HG03060 (cell line): ENCODE measurements at regions not wholly inside any gene's neighbourhood (a gene's known extent, or its start where the extent isn't known, plus 50 kb on each side); places are given as distances from the start of the nearest gene placed in this dataset.
"Not testable (repeated sequence)": the region's sequence is repeated elsewhere in the genome, so short reads cannot be mapped to it uniquely, and the experiment has no call there.

Source experiments
- ATAC-seq: cut with Tn5 transposase; IDR thresholded peaks from one replicate; pipeline ENCODE4 v1.9.1; 2021; ENCODE audit warnings: low read depth, moderate number of reproducible peaks; ENCODE audit not compliant: unreplicated experiment

DNA sequence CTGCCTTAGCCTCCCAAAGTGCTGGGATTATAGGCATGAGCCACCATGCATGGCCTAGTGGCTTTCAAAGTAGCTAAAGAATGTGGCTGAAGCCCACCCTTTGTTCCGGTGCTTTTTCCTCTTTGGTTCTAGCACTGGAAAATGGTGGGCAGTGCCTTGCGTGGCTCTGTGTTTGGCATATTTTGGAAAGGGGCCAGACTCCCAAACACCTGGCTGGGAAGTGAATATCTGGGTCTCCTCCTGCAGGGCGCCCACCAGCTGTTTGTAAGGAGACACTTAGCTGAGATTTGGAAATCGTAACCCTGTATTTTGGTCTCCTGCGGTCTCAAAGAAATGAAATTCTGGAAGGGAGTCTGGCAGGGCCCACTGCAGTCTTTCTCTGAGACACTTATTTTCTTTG, 336.4 kb downstream of the IL20RB start:
- no peak for ATAC-seq

DNA sequence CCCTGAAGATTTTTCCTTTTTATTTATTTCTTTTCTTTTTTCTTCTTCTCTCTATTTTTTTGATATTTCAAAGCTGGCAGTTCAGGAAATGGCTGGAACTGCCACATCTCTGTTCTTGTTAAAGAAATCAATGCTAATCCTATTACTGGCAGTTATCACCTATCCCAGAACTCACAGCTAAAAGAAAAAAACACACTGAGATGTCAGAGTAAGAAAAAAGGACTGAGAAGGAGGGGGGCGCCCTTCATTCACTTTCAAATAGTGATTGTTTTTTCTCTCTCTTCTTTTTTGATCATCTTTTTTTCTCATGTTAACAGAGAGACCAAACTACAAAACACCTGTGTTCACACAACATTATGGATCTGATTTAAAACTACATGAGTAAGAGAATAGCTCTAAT, 337.1 kb downstream of the IL20RB start:
- no peak for ATAC-seq

DNA sequence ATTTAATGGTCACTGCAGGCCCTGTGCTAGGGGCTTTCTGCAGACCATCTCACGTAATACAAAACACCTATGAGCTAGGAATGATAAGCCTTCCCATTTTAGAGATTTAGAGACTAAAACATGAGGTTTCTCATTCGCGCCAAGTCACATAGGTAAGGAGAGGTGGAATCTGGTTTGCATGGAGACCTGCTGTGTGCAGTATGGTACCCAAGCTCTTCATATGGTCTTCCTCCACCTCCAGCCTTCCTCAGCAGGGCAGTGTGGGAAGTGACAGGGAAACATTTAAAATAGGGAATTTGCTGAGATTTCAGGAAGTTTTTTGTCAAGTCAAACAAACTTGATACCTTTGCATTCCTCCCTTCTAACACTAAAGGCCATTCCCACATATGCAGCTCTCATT, 337.6 kb downstream of the IL20RB start:
- ATAC-seq: no peak

DNA sequence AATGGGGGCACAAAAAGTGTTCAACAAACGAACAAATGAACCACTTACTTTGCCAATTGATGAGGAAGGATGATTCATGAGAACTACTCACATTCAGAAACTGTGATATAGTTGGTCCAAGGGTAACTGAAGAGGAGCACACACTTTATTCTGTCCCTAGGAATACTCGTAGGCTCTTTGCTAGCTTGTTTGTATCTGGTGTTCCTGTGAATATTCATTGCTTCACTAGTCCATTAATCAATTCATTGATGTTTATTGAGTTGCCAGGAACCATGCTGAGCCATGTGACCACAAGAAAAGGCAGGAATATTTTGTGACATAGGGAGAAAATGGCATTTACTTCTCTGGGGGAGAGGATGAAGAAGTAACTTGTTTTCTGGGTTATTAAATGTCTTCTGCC, 338.3 kb downstream of the IL20RB start:
- no peak for ATAC-seq

DNA sequence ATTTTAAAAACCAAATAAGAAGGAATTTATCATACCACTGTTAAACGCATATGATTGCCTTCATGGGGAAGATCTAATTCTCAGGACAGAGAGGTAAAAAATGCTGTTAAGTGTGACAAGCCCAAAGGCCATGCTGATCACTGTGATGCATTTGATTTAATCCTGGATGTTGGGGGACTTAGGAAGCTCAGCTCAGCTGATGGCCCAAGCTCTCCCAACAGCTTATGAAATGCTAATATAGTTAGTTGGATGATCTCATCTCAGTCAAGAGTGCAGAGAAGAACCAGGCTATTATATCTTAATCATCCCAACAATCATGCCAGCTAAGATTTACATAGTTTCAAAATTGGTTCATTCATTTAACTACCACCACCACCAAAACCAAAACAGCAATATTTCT, 340.0 kb downstream of the IL20RB start:
- no peak for ATAC-seq

DNA sequence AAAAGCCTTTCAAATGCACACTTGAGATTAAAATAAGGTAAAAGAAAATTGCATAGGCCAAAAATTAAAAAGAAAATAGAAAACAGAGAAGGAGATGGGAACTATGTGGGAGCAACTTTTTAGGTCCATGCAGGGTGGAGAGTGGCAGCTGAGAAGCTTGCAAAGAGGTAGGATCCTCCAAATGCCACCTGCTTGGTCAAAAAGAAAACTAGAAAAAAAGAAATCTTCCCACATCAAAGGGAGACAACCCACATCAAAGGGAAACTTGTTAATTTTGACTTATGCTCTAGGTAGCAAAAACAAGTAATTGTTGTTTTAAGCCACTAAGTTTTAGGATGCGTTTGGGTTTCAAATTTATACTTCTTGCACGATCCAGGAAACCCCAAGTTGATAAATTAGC, 342.9 kb downstream of the IL20RB start:
- no peak for ATAC-seq

DNA sequence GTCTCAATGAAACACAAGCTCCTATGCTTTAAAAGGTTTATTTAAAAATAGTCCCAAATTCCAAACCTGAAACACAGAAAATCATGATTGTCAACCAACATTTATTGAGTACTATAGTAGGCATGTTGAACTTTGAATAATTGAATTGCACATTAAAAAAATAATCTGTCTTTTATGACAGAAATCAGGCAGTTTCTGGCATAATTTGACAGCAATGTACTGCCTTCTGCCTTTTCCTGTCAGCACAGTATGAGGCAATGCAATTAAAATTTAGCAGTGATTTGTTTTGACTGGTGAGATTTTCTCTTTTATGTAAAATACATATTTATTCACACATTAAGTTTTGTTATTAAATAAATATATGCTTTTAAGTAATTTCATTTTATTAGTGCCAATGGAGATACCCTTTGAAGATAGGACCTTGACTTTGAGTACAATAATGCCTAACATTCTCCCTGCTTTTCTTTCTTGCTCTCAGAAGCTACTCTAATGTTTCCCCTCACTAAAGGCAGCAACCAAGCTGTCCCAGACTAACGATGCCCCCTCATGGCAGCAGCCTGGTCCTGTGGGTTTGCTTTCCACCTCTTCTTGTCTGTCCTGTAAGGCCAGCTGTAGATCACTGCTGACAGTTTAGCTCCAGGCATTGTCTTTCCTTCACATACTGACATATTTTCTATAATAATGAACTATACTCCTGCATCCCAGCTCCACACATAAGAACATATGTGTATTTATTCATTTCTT, 346.7 kb downstream of the IL20RB start:
- ATAC-seq: no peak

DNA sequence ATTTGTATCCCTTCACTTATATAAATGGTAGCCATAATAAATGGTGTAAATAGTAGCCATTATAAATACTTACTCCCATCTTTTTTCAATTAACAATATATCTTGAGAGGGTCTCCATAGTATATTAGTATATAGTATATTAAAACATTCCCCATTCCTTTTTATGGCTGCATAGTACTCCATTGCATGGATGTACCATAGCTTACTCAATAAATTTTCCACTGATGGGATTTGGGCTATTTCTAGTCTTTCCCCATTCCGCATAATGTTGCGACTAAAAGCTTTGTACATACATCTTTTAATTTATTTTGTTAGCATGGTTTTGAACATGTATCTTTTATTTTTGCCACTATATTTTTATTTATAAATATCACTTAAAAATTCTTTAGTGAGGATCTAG, 366.3 kb downstream of the IL20RB start:
- ATAC-seq: no peak

DNA sequence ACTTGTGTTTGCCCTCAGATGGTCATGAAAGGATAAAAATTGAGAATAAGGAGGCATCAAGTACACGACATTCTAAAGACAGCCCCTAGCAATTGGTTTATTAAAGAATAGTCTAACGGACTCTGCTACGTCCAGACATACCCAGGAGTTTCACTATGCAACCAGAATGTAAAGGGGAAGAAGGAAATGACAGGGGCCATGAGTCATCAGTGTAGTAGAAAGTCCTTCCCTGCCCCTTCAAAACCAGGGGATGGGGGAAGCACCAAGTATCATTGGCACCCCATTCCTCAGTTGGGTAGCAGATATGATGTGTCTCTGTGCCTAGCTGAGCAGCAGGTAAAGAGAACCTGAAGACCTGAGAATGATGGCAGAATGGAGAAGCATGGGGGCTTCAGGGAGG, 367.4 kb downstream of the IL20RB start:
- ATAC-seq: no peak

DNA sequence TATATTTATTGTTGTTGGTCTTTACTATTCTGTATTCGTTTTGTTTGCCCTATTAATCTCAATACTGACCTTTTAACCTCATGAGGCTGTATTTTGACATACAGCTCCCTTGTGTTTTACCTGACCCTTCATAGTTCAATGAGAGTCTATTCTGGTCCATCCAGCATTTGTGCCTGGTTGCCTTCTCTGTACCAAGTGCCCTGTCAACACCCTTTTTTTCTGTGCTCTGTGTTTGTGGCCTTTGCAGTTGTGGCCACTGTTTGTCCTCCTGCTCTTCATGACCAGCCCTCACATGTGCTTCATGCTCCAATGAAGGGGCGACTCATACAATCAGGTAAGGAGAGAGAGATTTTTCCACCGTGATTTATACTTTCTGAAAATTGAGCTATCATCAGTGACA, 368.2 kb downstream of the IL20RB start:
- no peak for ATAC-seq

DNA sequence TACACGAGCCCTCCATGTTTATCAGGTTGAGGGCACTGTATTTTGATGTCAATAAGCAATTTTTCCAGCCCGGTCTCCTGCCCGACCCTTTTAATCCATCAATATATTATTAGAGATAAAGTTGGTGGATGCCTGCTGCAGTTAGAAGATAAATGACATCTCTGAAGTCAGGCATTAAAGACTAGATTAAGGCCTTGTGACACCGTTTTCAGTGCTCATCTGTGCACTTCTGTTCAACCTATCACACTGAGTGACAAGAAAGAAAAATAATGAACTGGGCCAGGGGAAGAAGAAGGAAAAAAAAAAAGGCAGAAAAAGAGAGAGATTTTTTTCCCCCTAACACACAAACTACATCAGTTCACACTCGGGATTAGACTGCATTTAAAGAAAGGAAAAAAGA, 371.8 kb downstream of the IL20RB start:
- no peak for ATAC-seq

DNA sequence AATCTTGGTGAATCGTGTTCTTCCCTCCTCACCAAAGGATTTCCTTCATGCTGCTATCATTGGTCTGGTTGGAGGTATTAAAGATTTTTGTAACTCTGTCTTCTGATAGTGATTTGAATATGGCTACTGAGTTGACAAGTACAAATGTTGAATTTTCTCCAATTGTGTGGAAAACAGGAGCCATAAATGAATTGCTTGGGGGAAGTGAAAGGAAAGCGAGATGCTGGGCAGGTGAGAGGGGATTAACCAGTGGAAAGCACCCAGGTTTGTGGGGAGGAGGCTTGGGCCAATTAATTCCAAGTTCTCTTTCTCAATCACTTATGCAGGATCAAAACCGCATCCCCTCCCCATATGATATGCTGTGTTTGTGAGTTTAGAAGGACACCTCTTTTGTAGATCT, 372.5 kb downstream of the IL20RB start:
- no peak for ATAC-seq

DNA sequence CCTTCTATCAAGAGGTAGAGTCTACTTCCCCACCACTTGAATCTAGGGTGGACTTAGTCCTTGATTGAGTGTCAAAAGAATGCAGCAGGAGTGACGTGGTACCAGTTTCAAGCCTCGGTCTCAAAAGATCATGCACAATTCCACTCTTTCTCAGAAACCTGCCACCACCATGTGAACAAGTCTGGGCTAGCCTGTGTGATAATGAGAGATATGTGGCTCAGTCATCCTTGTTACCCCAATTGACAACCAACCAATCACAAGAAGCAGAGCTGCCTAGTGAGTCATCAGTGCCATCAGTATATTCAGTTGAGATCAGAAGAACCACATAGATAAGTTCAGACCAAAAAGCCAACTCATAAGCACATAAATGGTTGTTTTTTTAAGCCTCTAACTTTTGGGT, 374.5 kb downstream of the IL20RB start:
- ATAC-seq: no peak

DNA sequence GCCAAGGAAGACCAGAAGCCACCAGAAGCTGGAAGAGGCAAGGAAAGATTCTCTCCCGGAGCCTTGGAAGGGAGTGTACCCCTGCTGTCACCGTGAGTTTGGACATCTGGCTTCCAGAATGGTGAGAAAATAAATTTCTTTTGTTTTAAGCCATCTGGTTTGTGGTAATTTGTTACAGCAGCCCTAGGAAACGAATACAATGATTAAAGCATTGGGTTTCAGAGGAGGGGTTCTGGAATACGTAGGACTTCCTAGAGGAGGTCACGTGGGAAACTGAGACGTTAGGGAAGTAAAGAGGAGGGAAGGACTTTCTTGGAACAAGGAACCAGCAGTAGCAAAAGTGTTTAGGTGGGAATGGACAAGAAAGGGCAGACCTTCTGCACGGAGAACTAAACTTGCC, 377.7 kb downstream of the IL20RB start:
- ATAC-seq: no peak

DNA sequence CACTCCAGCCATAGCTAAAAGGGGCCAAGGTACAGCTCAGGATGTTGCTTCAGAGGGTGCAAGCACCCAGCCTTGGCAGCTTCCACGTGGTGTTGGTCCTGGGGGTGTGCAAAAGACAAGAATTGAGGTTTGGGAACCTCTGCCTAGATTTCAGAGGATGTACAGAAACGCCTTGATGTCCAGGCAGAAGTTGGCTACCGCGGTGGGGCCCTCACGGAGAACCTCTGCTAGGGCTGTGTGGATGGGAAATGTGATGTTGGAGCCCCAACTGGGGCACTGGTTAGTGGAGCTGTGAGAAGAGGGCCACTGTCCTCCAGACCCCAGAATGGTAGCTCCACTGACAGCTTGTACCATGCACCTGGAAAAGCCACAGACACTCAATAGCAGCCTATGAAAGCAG, 380.6 kb downstream of the IL20RB start:
- not testable (repeated sequence) for ATAC-seq

DNA sequence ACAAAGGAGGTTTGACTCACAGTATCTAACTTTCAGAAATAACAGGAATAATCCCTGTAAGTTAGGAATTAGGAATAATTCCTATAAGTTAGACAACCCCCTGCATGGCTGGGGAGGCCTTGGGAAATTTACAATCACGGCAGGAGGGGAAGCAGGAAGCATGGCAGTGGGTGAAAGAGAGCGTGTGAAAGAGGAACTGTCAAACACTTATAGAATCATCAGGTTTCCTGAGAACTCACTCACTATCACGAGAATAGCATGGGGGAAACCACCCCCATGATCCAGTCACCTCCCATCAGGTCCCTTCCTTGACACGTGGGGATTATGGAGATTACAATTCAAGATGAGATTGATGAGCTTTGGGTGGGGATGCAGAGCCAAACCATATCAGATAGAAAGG, 385.5 kb downstream of the IL20RB start:
- no peak for ATAC-seq

DNA sequence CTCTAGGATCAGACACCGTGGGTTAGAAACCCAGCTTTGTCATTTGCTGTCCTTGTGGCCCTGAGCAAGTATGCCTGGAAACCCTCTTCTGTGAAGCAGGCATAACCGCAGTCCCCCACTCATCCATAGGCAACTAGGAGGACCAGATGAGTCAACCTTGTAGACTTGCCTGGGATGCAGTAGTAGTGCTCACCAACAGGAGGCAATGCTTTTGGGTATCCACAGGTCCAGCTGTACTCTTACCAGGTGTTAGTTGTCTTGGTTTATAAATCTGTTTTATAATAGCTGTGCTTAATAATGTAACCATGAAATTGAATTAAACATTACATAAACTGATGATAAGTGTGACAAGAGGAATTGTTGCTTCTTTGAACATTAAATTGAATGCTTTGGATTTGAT, 389.3 kb downstream of the IL20RB start:
- ATAC-seq: no peak

DNA sequence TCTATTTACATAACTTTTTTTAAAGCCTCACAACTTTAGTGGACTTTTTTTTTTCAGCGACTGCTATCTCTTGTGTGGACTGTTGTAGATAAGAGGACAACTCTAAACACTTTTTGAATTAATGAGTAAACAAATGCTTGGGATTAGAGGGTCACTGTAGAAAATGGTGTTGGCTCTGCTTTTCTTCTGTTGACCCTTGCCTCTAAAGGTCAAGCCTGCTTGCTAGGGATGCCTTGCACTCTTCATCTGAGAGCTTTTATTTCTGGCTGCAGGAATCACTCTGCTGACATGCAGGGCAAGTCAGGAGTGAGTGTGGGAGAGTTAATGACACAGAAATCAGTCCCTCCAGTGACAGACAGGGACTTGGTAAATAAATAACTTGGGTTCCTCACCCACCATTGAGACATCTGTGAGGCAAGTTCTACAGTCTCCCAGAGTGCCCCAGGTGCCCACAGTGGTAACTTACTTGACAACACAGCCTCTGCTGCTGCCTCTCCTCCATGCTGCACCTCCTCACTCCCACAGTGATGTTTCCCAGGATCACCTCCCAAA, 390.1 kb downstream of the IL20RB start:
- no peak for ATAC-seq

DNA sequence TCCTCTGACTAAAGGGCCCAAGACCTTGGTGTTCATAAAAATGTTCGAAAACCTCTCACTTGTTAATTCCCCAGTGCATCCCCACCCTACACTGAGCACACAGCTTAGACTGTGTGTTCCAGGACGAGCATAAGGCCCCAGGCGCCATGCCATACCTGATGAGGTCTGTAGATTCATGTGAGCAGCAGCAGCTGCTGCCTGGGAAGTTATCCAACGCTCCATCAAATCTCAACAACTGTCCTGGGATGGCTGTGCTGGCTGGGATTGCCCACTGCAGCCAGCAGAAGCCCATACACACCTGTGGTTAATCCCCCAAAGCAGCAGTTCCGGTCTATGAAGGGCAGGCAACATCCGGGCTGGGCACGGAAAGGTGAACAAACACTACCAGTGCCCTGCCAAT, 391.2 kb downstream of the IL20RB start:
- no peak for ATAC-seq

DNA sequence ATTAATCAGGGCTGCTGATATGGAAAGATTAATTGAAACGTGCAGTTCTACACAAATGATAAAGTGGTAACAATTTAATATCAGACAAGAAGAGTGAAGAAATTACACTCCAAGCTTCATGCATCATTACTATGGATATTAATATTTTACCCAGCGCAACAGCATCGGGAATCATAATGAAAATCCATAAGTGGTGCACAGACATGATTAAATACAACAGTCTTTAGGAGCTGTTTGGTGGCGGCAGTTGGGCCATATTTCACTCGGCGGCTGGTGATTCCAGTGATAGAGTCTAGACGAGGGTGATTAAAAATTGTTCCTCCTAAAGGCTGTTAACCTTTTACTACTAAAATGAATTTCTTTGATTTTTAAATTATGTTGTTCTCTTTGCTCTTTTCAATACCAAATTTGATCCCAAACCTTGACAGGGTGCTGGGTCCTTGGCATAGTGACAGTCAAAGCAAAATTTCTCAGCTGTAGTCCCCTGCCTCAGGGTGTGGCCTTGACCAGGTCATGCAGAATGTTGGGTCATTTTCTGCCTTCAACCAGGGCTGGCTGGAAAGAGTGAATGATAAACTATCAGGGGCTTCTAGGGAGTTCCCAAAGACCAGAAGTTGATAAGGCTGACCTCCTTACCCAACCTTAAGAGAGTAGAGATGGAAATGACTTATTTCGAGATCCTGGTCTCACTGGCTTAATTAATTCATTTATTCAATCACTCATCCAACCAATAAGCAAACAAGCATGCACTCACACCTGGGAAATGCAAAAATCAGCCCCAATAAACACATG, 392.0 kb downstream of the IL20RB start:
- no peak for ATAC-seq

DNA sequence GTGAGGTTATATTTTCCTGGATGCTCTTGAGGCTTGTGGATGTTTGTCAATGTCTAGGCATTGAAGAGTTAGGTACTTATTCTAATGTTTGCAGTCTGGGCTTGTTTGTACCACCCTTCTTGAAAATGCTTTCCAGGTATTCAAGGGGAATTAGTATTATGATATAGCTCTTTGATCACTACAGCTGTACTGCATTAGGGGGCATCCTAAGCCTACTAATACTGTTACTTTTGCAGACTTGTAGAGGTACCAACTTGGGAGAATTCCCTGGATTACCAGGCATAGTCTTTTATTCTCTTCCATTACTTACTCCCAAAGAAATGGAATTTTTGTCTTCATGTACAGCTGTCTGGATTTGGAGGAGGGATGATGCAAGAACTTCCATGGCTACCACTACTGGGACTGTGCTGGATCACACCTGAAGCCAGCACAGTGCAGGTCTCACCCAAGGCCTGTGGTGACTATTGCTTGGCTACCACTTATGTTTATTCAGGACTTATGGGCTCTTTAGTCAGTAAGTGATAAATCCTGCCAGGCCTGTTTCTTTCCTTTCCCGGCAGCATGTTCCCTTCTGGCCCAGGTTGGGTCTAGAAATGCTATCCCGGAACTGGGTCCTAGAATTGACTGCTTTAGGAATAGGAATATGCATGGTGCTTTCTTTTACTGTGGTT, 402.9 kb downstream of the IL20RB start:
- no peak for ATAC-seq
